ENCODE measurements at regions not wholly inside any gene's neighbourhood (a gene's known extent, or its start where the extent isn't known, plus 50 kb on each side); places are given as distances from the start of the nearest gene placed in this dataset.

- no peak for TF ChIP-seq CTCF (conservative IDR thresholded peaks at IDR 0.05; ENCODE audit: low read depth, low read length)
- no peak for TF ChIP-seq EZH2 (IDR thresholded peaks at IDR 0.05; ENCODE audit: low read length, unreplicated experiment)
Observed at GRCh38 chr7:123303926-123304325, 104.2 kb upstream of the SLC13A1 start.

Measured in PC-3 (cell line).